Spinal cord (tissue), 9 donors: ENCODE measurements at regions not wholly inside any gene's neighbourhood (a gene's known extent, or its start where the extent isn't known, plus 50 kb on each side); places are given as distances from the start of the nearest gene placed in this dataset.

Experiments
- DNase-seq, 6 donors: peaks; one replicate each; pipeline versions ENCODE4 v3.0.0 to v3.0.0-alpha.2; 2013 to 2015; ENCODE audit warnings: low spot score in 6 of 6, low read depth in 4 of 6
- H3K27ac ChIP-seq: one replicate; pipeline ENCODE4 v1.5.1; 2013; ENCODE audit warnings: low read depth, low read length, control low read depth
- H3K27me3 ChIP-seq: one replicate; pipeline ENCODE4 v1.6.1; 2013; ENCODE audit warnings: low read length; ENCODE audit not compliant: control insufficient read depth, insufficient read depth
- H3K36me3 ChIP-seq: one replicate; pipeline ENCODE4 v1.6.1; 2013; ENCODE audit warnings: low read length; ENCODE audit not compliant: control insufficient read depth, insufficient read depth
- H3K4me1 ChIP-seq: one replicate; pipeline ENCODE4 v1.6.1; 2013; ENCODE audit warnings: low read length; ENCODE audit not compliant: control insufficient read depth, insufficient read depth
- H3K4me3 ChIP-seq: one replicate; pipeline ENCODE4 v1.5.1; 2013; ENCODE audit warnings: low read depth, low read length, control low read depth
- H3K9me3 ChIP-seq: one replicate; pipeline ENCODE4 v1.6.1; 2013; ENCODE audit warnings: low read length; ENCODE audit not compliant: control insufficient read depth, insufficient read depth
- WGBS: methylation state at CpG from one replicate; pipeline ENCODE4 v1.1.5; 2013; ENCODE audit warnings: missing lambda C conversion rate; ENCODE audit not compliant: insufficient coverage; 5-methylcytosine and 5-hydroxymethylcytosine counted together
- donor health status: healthy.

GRCh38 chr2:215681799-215682596, 246.1 kb upstream of the FN1 start:
- H3K27me3 ChIP-seq, result no peaks in the 10 kb centered on the region
- H3K36me3 ChIP-seq, result no peaks in the 10 kb centered on the region
- H3K27ac ChIP-seq, result no peak overlapping the region
- DNase-seq, result no peak
- no peaks in the 10 kb centered on the region for H3K9me3 ChIP-seq
- H3K4me3 ChIP-seq, result no peak overlapping the region
- H3K4me1 ChIP-seq, result peaks cover 2% of the 10 kb centered on the region
- 100% methylated on average over 1 of the region's 4 CpGs for WGBS

GRCh38 chr2:215680605-215681598, 245.0 kb upstream of the FN1 start:
- Histone ChIP-seq H3K27me3 (no peaks in the 10 kb centered on the region), H3K36me3 (no peaks in the 10 kb centered on the region), H3K27ac (no peak overlapping the region), H3K9me3 (no peaks in the 10 kb centered on the region), H3K4me3 (no peak overlapping the region), H3K4me1 (peaks cover 2% of the 10 kb centered on the region)
- peak in 1 of 6 donors; percentile 68 for DNase-seq
- WGBS, result no CpG with 5 or more reads among the region's 6 CpGs

DNA sequence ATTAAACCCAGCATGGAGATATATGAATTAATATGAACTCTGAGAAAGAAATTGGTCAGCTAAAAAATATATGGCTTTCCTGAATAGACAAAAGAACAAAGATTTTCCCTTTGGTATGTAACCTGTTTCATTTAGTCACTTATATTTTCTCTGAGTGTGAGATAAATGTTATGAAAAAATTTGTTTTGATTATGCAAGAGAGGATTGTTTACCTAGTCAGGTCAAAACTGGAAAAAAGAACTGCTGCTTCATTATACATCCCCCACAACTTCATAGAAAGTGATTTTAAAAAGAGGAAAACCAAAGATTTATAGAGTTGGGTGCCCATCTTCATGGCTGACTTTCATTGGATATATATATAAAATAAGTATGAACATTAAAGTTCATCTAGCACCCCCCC, 242.2 kb upstream of the FN1 start:
- Histone ChIP-seq H3K36me3 (no peaks in the 10 kb centered on the region), H3K27ac (no peak overlapping the region), H3K9me3 (no peaks in the 10 kb centered on the region)

GRCh38 chr2:215677481-215677880, 241.6 kb upstream of the FN1 start:
- no peak overlapping the region for H3K4me3 ChIP-seq
- peaks cover 2% of the 10 kb centered on the region for H3K4me1 ChIP-seq
- no peaks in the 10 kb centered on the region for H3K36me3 ChIP-seq
- no peaks in the 10 kb centered on the region for H3K9me3 ChIP-seq
- WGBS, result no CpG with 5 or more reads among the region's 2 CpGs
- H3K27ac ChIP-seq, result no peak overlapping the region
- no peak for DNase-seq
- no peaks in the 10 kb centered on the region for H3K27me3 ChIP-seq

More for the DNA sequence above, 242.2 kb upstream of the FN1 start:
- H3K4me3 ChIP-seq, result no peak overlapping the region
- no peaks in the 10 kb centered on the region for H3K27me3 ChIP-seq
- H3K4me1 ChIP-seq, result peaks cover 2% of the 10 kb centered on the region
- DNase-seq, result no peak

DNA sequence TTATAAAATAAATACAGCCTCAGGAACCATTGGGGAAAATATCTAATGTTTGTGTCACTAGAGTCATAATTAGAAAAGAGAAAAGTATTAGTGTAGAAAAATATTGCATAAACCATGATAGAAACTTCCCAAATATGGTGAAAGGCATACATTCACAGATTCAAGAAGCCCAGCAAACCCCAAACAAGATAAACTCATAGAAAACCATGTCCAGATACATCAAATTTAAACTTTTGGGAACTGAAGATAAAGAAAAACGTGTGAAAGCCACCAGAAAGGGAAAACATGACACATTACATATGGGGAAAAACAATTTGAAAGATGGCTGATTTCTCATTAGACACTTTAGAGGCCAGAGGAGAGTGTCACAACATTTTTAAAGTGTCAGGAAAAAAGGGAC, 236.5 kb upstream of the FN1 start:
- H3K9me3 ChIP-seq, result no peaks in the 10 kb centered on the region
- no peak overlapping the region for H3K4me3 ChIP-seq
- H3K27ac ChIP-seq, result no peak overlapping the region
- H3K27me3 ChIP-seq, result no peaks in the 10 kb centered on the region
- DNase-seq, result no peak
- WGBS, result no CpG with 5 or more reads among the region's 1 CpG
- H3K36me3 ChIP-seq, result no peaks in the 10 kb centered on the region
- H3K4me1 ChIP-seq, result no peaks in the 10 kb centered on the region

- no peak for DNase-seq
- Histone ChIP-seq H3K27me3 (no peaks in the 10 kb centered on the region), H3K27ac (no peak overlapping the region), H3K4me1 (no peaks in the 10 kb centered on the region), H3K9me3 (no peaks in the 10 kb centered on the region), H3K4me3 (no peak overlapping the region), H3K36me3 (no peaks in the 10 kb centered on the region)
- 100% methylated on average over 5 of the region's 6 CpGs for WGBS
These were observed 235.8 kb upstream of the FN1 start for GRCh38 chr2:215671691-215672090.

DNA sequence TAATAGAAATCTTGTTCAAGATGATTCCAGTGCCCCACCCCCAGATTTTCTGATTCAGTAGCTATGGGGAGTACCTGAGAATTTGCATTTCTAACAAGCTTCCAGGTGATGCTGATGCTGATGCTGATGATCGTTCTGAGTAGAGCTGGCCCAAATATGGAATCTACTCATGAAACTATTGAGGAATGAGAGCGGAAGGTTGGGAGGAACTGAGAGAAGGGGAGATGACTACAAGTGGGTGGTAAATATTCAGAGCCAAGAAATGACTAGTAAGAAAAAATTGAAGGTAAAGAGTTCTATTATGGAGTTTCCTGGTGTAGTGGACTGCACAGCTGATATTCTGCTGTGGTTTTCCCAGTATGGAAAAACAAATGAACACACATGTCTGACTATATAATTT, 235.4 kb upstream of the FN1 start:
- Histone ChIP-seq H3K4me3 (no peak overlapping the region), H3K4me1 (no peaks in the 10 kb centered on the region), H3K36me3 (no peaks in the 10 kb centered on the region), H3K27me3 (no peaks in the 10 kb centered on the region), H3K27ac (no peak overlapping the region), H3K9me3 (no peaks in the 10 kb centered on the region)
- WGBS, result 100% methylated on average over 2 of the region's 2 CpGs
- no peak for DNase-seq

- no peaks in the 10 kb centered on the region for H3K36me3 ChIP-seq
- H3K4me3 ChIP-seq, result no peak overlapping the region
- DNase-seq, result no peak
- no peak overlapping the region for H3K27ac ChIP-seq
- no peaks in the 10 kb centered on the region for H3K4me1 ChIP-seq
- no peaks in the 10 kb centered on the region for H3K27me3 ChIP-seq
- 100% methylated on average over 1 of the region's 4 CpGs for WGBS
- no peaks in the 10 kb centered on the region for H3K9me3 ChIP-seq
These were observed 234.5 kb upstream of the FN1 start for GRCh38 chr2:215670396-215670795.

- peak in 2 of 6 donors; percentile 74 to 80 for DNase-seq
- no peak overlapping the region for H3K27ac ChIP-seq
These were observed 232.5 kb upstream of the FN1 start for GRCh38 chr2:215668378-215668775.

More at GRCh38 chr2:215668378-215668775, 232.5 kb upstream of the FN1 start:
- H3K9me3 ChIP-seq, result no peaks in the 10 kb centered on the region
- no peaks in the 10 kb centered on the region for H3K4me1 ChIP-seq
- H3K36me3 ChIP-seq, result no peaks in the 10 kb centered on the region
- no peaks in the 10 kb centered on the region for H3K27me3 ChIP-seq
- no peak overlapping the region for H3K4me3 ChIP-seq
- 50% methylated on average over 1 of the region's 5 CpGs for WGBS
